Activated T-cell treated with anti-CD3 and anti-CD28 coated beads, Interleukin-2, amount 50 U/mL, for 4 hours (primary cell): ENCODE measurements at regions not wholly inside any gene's neighbourhood (a gene's known extent, or its start where the extent isn't known, plus 50 kb on each side); places are given as distances from the start of the nearest gene placed in this dataset.
"Not testable (repeated sequence)": the region's sequence is repeated elsewhere in the genome, so short reads cannot be mapped to it uniquely, and the experiment has no call there.

Source experiments
- ATAC-seq, 2 donors: fragments of 200-7000 bp; cut with Tn5 transposase; one replicate each; pipeline ENCODE4 v1.10.0; 2021
- DNase-seq: peaks from one replicate; pipeline ENCODE4 v3.0.0-alpha.2; 2020
- H3K27me3 Mint-ChIP-seq: one replicate; pipeline ENCODE4 v1.8.0; 2021; ENCODE audit warnings: low read depth, mixed read lengths
- H3K36me3 Mint-ChIP-seq: one replicate; pipeline ENCODE4 v1.8.0; 2022; ENCODE audit warnings: mixed read lengths; ENCODE audit not compliant: insufficient read depth
- H3K4me1 Mint-ChIP-seq: one replicate; pipeline ENCODE4 v1.8.0; 2021; ENCODE audit warnings: low read depth, mixed read lengths
- H3K4me3 Mint-ChIP-seq: one replicate; pipeline ENCODE4 v1.8.0; 2021; ENCODE audit warnings: mild to moderate bottlenecking, moderate library complexity, mixed read lengths
- H3K9me3 Mint-ChIP-seq: one replicate; pipeline ENCODE4 v1.8.0; 2021; ENCODE audit warnings: mixed read lengths

GRCh38 chr15:84135931-84136456 lies 99.6 kb upstream of the GOLGA6L4 start:
- H3K27me3 Mint-ChIP-seq: peaks cover 17% of the 10 kb centered on the region
- H3K36me3 Mint-ChIP-seq, H3K4me3 Mint-ChIP-seq, DNase-seq, H3K9me3 Mint-ChIP-seq, H3K4me1 Mint-ChIP-seq, ATAC-seq: not testable (repeated sequence)

- ATAC-seq (peak; percentile 99 to 100), DNase-seq (peak; percentile 65)
- Mint-ChIP-seq H3K4me1 (no peaks in the 10 kb centered on the region), H3K9me3 (no peaks in the 10 kb centered on the region), H3K4me3 (peak overlapping the region; percentile 29), H3K36me3 (no peaks in the 10 kb centered on the region), H3K27me3 (peaks cover 11% of the 10 kb centered on the region)
Observed at GRCh38 chr15:84142888-84143337, 92.7 kb upstream of the GOLGA6L4 start.

- DNase-seq (no peak), ATAC-seq (no peak)
- no peaks in the 10 kb centered on the region for H3K4me1 Mint-ChIP-seq
- H3K36me3 Mint-ChIP-seq: no peaks in the 10 kb centered on the region
- peaks cover 13% of the 10 kb centered on the region for H3K27me3 Mint-ChIP-seq
- H3K9me3 Mint-ChIP-seq: no peaks in the 10 kb centered on the region
- H3K4me3 Mint-ChIP-seq: no peak overlapping the region
Observed at GRCh38 chr15:84143753-84144314, 91.7 kb upstream of the GOLGA6L4 start.

GRCh38 chr15:84144946-84145345 lies 90.6 kb upstream of the GOLGA6L4 start:
- not testable (repeated sequence) for DNase-seq, ATAC-seq, H3K4me1 Mint-ChIP-seq

GRCh38 chr15:84146299-84146698 lies 89.3 kb upstream of the GOLGA6L4 start:
- not testable (repeated sequence) for ATAC-seq, DNase-seq, H3K36me3 Mint-ChIP-seq, H3K4me3 Mint-ChIP-seq, H3K9me3 Mint-ChIP-seq, H3K4me1 Mint-ChIP-seq
- H3K27me3 Mint-ChIP-seq: peaks cover 13% of the 10 kb centered on the region

More at GRCh38 chr15:84144946-84145345, 90.6 kb upstream of the GOLGA6L4 start:
- H3K4me3 Mint-ChIP-seq, H3K9me3 Mint-ChIP-seq, H3K36me3 Mint-ChIP-seq: not testable (repeated sequence)
- H3K27me3 Mint-ChIP-seq: peaks cover 13% of the 10 kb centered on the region

GRCh38 chr15:84147307-84147706 lies 88.3 kb upstream of the GOLGA6L4 start:
- peaks cover 13% of the 10 kb centered on the region for H3K27me3 Mint-ChIP-seq

GRCh38 chr15:84151205-84151931 lies 84.2 kb upstream of the GOLGA6L4 start:
- Mint-ChIP-seq H3K36me3 (no peaks in the 10 kb centered on the region), H3K27me3 (peaks cover 8% of the 10 kb centered on the region), H3K9me3 (no peaks in the 10 kb centered on the region), H3K4me3 (no peak overlapping the region), H3K4me1 (no peaks in the 10 kb centered on the region)
- ATAC-seq (no peak), DNase-seq (no peak)

More at GRCh38 chr15:84147307-84147706, 88.3 kb upstream of the GOLGA6L4 start:
- not testable (repeated sequence) for H3K4me1 Mint-ChIP-seq, DNase-seq, ATAC-seq, H3K4me3 Mint-ChIP-seq, H3K36me3 Mint-ChIP-seq, H3K9me3 Mint-ChIP-seq

GRCh38 chr15:84152381-84152979 lies 83.1 kb upstream of the GOLGA6L4 start:
- not testable (repeated sequence) for DNase-seq, H3K36me3 Mint-ChIP-seq, H3K9me3 Mint-ChIP-seq, H3K27me3 Mint-ChIP-seq, H3K4me3 Mint-ChIP-seq, H3K4me1 Mint-ChIP-seq, ATAC-seq

- ATAC-seq, H3K4me1 Mint-ChIP-seq, H3K4me3 Mint-ChIP-seq, H3K27me3 Mint-ChIP-seq, H3K9me3 Mint-ChIP-seq, H3K36me3 Mint-ChIP-seq, DNase-seq: not testable (repeated sequence)
Observed at GRCh38 chr15:84153655-84154140, 81.9 kb upstream of the GOLGA6L4 start.

- not testable (repeated sequence) for H3K36me3 Mint-ChIP-seq, H3K9me3 Mint-ChIP-seq
Observed at GRCh38 chr15:84154314-84154713, 81.3 kb upstream of the GOLGA6L4 start.

GRCh38 chr15:84154787-84155186 lies 80.8 kb upstream of the GOLGA6L4 start:
- not testable (repeated sequence) for H3K4me1 Mint-ChIP-seq, DNase-seq, H3K4me3 Mint-ChIP-seq, ATAC-seq, H3K27me3 Mint-ChIP-seq, H3K9me3 Mint-ChIP-seq, H3K36me3 Mint-ChIP-seq

More at GRCh38 chr15:84154314-84154713, 81.3 kb upstream of the GOLGA6L4 start:
- H3K4me3 Mint-ChIP-seq, DNase-seq, H3K4me1 Mint-ChIP-seq, ATAC-seq, H3K27me3 Mint-ChIP-seq: not testable (repeated sequence)

GRCh38 chr15:84155792-84156587 lies 79.6 kb upstream of the GOLGA6L4 start:
- not testable (repeated sequence) for ATAC-seq, H3K27me3 Mint-ChIP-seq, DNase-seq, H3K4me3 Mint-ChIP-seq, H3K4me1 Mint-ChIP-seq, H3K36me3 Mint-ChIP-seq, H3K9me3 Mint-ChIP-seq

- DNase-seq, H3K4me1 Mint-ChIP-seq, H3K36me3 Mint-ChIP-seq, ATAC-seq, H3K9me3 Mint-ChIP-seq, H3K27me3 Mint-ChIP-seq, H3K4me3 Mint-ChIP-seq: not testable (repeated sequence)
Observed at GRCh38 chr15:84156588-84156840, 79.1 kb upstream of the GOLGA6L4 start.

GRCh38 chr15:84157056-84157632 lies 78.4 kb upstream of the GOLGA6L4 start:
- H3K4me1 Mint-ChIP-seq, ATAC-seq, DNase-seq, H3K36me3 Mint-ChIP-seq, H3K9me3 Mint-ChIP-seq, H3K27me3 Mint-ChIP-seq, H3K4me3 Mint-ChIP-seq: not testable (repeated sequence)
